CD14-positive monocyte (primary cell): ENCODE measurements at regions not wholly inside any gene's neighbourhood (a gene's known extent, or its start where the extent isn't known, plus 50 kb on each side); places are given as distances from the start of the nearest gene placed in this dataset.

Source experiments
- DNase-seq, 3 donors: peaks; one replicate each; pipeline ENCODE4 v3.0.0-alpha.2; 2011 to 2022
- H2AFZ ChIP-seq: 2 replicates; pipeline ENCODE4 v1.6.0; 2012; ENCODE audit warnings: mild to moderate bottlenecking, low read depth, low read length, inconsistent platforms; ENCODE audit not compliant: insufficient read depth, poor library complexity, severe bottlenecking
- H3K27ac ChIP-seq, 2 donors: 1 replicate in 1 of 2; 2 replicates in 1 of 2; pipeline ENCODE4 v1.5.1; 2012 to 2013; ENCODE audit warnings: low read length in 2 of 2, control low read depth in 1 of 2, inconsistent platforms in 1 of 2, low read depth in 1 of 2, mild to moderate bottlenecking in 1 of 2
- H3K27me3 ChIP-seq, 2 donors: one replicate each; pipeline versions ENCODE4 v1.6.0 to v1.6.1; 2011 to 2013; ENCODE audit warnings: low read length in 2 of 2; ENCODE audit not compliant: control insufficient read depth in 2 of 2, insufficient read depth in 2 of 2
- H3K36me3 ChIP-seq, 2 donors: replicated peaks in 1 of 2; 1 replicate in 1 of 2; 2 replicates in 1 of 2; pipeline versions ENCODE4 v1.5.1 to v1.6.1; 2012 to 2013; ENCODE audit warnings: low read length in 2 of 2, control low read depth in 1 of 2, inconsistent platforms in 1 of 2, mild to moderate bottlenecking in 1 of 2; ENCODE audit not compliant: insufficient read depth in 2 of 2, control insufficient read depth in 1 of 2
- H3K4me1 ChIP-seq, 2 donors: 1 replicate in 1 of 2; 2 replicates in 1 of 2; pipeline versions ENCODE4 v1.5.1 to v1.6.1; 2012 to 2013; ENCODE audit warnings: low read length in 2 of 2, control low read depth in 1 of 2, inconsistent platforms in 1 of 2, mild to moderate bottlenecking in 1 of 2, moderate library complexity in 1 of 2; ENCODE audit not compliant: insufficient read depth in 2 of 2, control insufficient read depth in 1 of 2
- H3K4me2 ChIP-seq: replicated peaks from 2 replicates; pipeline ENCODE3; 2012; ENCODE audit warnings: low read length, moderate library complexity, mild to moderate bottlenecking; ENCODE audit not compliant: poor library complexity, severe bottlenecking; ENCODE audit errors: extremely low read depth
- H3K4me3 ChIP-seq, 3 experiments: fragments of 200-600 bp in 1 of 3; sonication (generic) in 1 of 3; replicated peaks in 1 of 3; 1 replicate in 2 of 3; 2 replicates in 1 of 3; pipeline ENCODE4 v1.5.1; 2011 to 2013; ENCODE audit warnings: low read length in 3 of 3, mild to moderate bottlenecking in 3 of 3, control low read depth in 2 of 3, low read depth in 2 of 3, inconsistent platforms in 1 of 3, moderate library complexity in 1 of 3
- H3K79me2 ChIP-seq: 2 replicates; pipeline ENCODE4 v1.6.0; 2012; ENCODE audit warnings: mild to moderate bottlenecking, control low read depth, inconsistent platforms, low read length, moderate library complexity; ENCODE audit not compliant: insufficient read depth
- H3K9ac ChIP-seq: 2 replicates; pipeline ENCODE4 v1.6.0; 2017; ENCODE audit warnings: low read length, mild to moderate bottlenecking; ENCODE audit not compliant: insufficient read depth, poor library complexity, severe bottlenecking
- H3K9me3 ChIP-seq, 2 donors: replicated peaks in 1 of 2; 1 replicate in 1 of 2; 2 replicates in 1 of 2; pipeline versions ENCODE4 v1.5.1 to v1.6.1; 2012 to 2013; ENCODE audit warnings: low read length in 2 of 2, control low read depth in 1 of 2; ENCODE audit not compliant: control insufficient read depth in 1 of 2, insufficient read depth in 1 of 2
- H4K20me1 ChIP-seq: 2 replicates; pipeline ENCODE4 v1.6.0; 2012; ENCODE audit warnings: mild to moderate bottlenecking, low read length, control low read depth, moderate library complexity; ENCODE audit not compliant: insufficient read depth
- H3K27ac Mint-ChIP-seq, 7 donors: one replicate each; pipeline ENCODE4 v1.8.0; 2020; ENCODE audit warnings: mild to moderate bottlenecking in 7 of 7, mixed read lengths in 7 of 7, moderate library complexity in 6 of 7, inconsistent platforms in 2 of 7
- H3K27me3 Mint-ChIP-seq, 3 donors: one replicate each; pipeline ENCODE4 v1.8.0; 2021 to 2022; ENCODE audit warnings: low read depth in 3 of 3, mild to moderate bottlenecking in 3 of 3, mixed read lengths in 3 of 3, moderate library complexity in 3 of 3, inconsistent platforms in 1 of 3
- H3K36me3 Mint-ChIP-seq, 2 donors: one replicate each; pipeline ENCODE4 v1.8.0; 2020; ENCODE audit warnings: mixed read lengths in 2 of 2, inconsistent platforms in 1 of 2, mild to moderate bottlenecking in 1 of 2
- H3K4me1 Mint-ChIP-seq: one replicate; pipeline ENCODE4 v1.8.0; 2020; ENCODE audit warnings: mild to moderate bottlenecking, mixed read lengths
- H3K4me3 Mint-ChIP-seq, 2 donors: one replicate each; pipeline ENCODE4 v1.8.0; 2020; ENCODE audit warnings: mild to moderate bottlenecking in 2 of 2, mixed read lengths in 2 of 2, moderate library complexity in 1 of 2
- H3K9me3 Mint-ChIP-seq, 7 donors: one replicate each; pipeline ENCODE4 v1.8.0; 2020 to 2022; ENCODE audit warnings: mixed read lengths in 7 of 7, mild to moderate bottlenecking in 6 of 7, moderate library complexity in 6 of 7, inconsistent platforms in 2 of 7
- CTCF ChIP-seq: fragments of 200-600 bp; IDR thresholded peaks from one replicate; pipeline ENCODE4 v1.8.0; 2022; ENCODE audit warnings: antibody characterized with exemption, mild to moderate bottlenecking
- WGBS: methylation state at CpG from one replicate; pipeline ENCODE4 v1.1.5; 2013; ENCODE audit warnings: missing lambda C conversion rate; ENCODE audit not compliant: insufficient coverage; 5-methylcytosine and 5-hydroxymethylcytosine counted together
- intact Hi-C, 2 donors: fragments of 100-400 bp; cut with micrococcal nuclease; formaldehyde crosslinking; loops; one replicate each; pipeline versions ENCODE4 v1.15.0 to v1.15.1; 2023

GRCh38 chr19:34596115-34596514 lies 80.8 kb downstream of the SCGB2B2 start:
- no peaks in the 10 kb centered on the region for H3K36me3 Mint-ChIP-seq
- TF ChIP-seq CTCF, result no peak
- H3K4me3 Mint-ChIP-seq, result no peak overlapping the region

GRCh38 chr19:34595683-34596082 lies 81.3 kb downstream of the SCGB2B2 start:
- no peak overlapping the region for H2AFZ ChIP-seq
- 76% methylated on average over 10 of the region's 10 CpGs for WGBS
- no peaks in the 10 kb centered on the region for H3K36me3 Mint-ChIP-seq

More at GRCh38 chr19:34596115-34596514, 80.8 kb downstream of the SCGB2B2 start:
- Histone ChIP-seq H4K20me1 (no peaks in the 10 kb centered on the region), H3K4me3 (no peak overlapping the region), H3K27ac (no peak overlapping the region), H3K4me1 (no peaks in the 10 kb centered on the region), H2AFZ (no peak overlapping the region), H3K9ac (no peak overlapping the region), H3K27me3 (no peaks in the 10 kb centered on the region), H3K79me2 (no peaks in the 10 kb centered on the region), H3K36me3 (no peaks in the 10 kb centered on the region), H3K9me3 (peaks cover 32 to 71% of the 10 kb centered on the region in 2 donors), H3K4me2 (no peak overlapping the region)
- 92% methylated on average over 13 of the region's 13 CpGs for WGBS
- H3K4me1 Mint-ChIP-seq, result no peaks in the 10 kb centered on the region
- peaks cover 0 to 3% (median 2%) of the 10 kb centered on the region in 3 donors for H3K27me3 Mint-ChIP-seq
- H3K27ac Mint-ChIP-seq, result no peak overlapping the region
- peaks cover 24 to 44% (median 32%) of the 10 kb centered on the region in 7 donors for H3K9me3 Mint-ChIP-seq
- no peak for DNase-seq
- intact Hi-C loops, result no loop called here

More at GRCh38 chr19:34595683-34596082, 81.3 kb downstream of the SCGB2B2 start:
- H3K4me3 Mint-ChIP-seq, result no peak overlapping the region
- H3K27ac Mint-ChIP-seq, result no peak overlapping the region
- H3K36me3 ChIP-seq, result no peaks in the 10 kb centered on the region
- no peak overlapping the region for H3K4me3 ChIP-seq
- no peak overlapping the region for H3K4me2 ChIP-seq
- H3K27me3 ChIP-seq, result no peaks in the 10 kb centered on the region
- TF ChIP-seq CTCF, result no peak
- H3K9ac ChIP-seq, result no peak overlapping the region
- no peaks in the 10 kb centered on the region for H3K4me1 ChIP-seq
- no peak overlapping the region for H3K27ac ChIP-seq
- no peak for DNase-seq
- peaks cover 32 to 72% of the 10 kb centered on the region in 2 donors for H3K9me3 ChIP-seq
- H3K9me3 Mint-ChIP-seq, result peaks cover 26 to 45% (median 34%) of the 10 kb centered on the region in 7 donors
- no peaks in the 10 kb centered on the region for H4K20me1 ChIP-seq
- H3K79me2 ChIP-seq, result no peaks in the 10 kb centered on the region
- no peaks in the 10 kb centered on the region for H3K4me1 Mint-ChIP-seq
- H3K27me3 Mint-ChIP-seq, result peaks cover 0 to 3% (median 2%) of the 10 kb centered on the region in 3 donors
- intact Hi-C loops, result no loop called here
